ENCODE measurements at regions not wholly inside any gene's neighbourhood (a gene's known extent, or its start where the extent isn't known, plus 50 kb on each side); places are given as distances from the start of the nearest gene placed in this dataset.

GRCh38 chr22:27554106-27554811 is 247.3 kb downstream of the MN1 start:
- TF ChIP-seq EZH2 (IDR thresholded peaks at IDR 0.05; ENCODE audit: borderline replicate concordance, low read length): no peak
- no peak for TF ChIP-seq CTCF (IDR thresholded peaks at IDR 0.05; ENCODE audit: low read length)

All from OCI-LY1 (cell line).